Loucy (cell line): ENCODE measurements at regions not wholly inside any gene's neighbourhood (a gene's known extent, or its start where the extent isn't known, plus 50 kb on each side); places are given as distances from the start of the nearest gene placed in this dataset.

Experiments used
- CTCF ChIP-seq: fragments of 200-600 bp; sonication (generic); conservative IDR thresholded peaks from 2 replicates; pipeline ENCODE4 v1.5.1; 2014; ENCODE audit warnings: mild to moderate bottlenecking, antibody characterized with exemption, low read length
- EZH2phosphoT487 ChIP-seq: fragments of 200-600 bp; IDR thresholded peaks from 2 replicates; pipeline ENCODE4 v1.6.1; 2018; ENCODE audit warnings: antibody characterized with exemption, mild to moderate bottlenecking, moderate library complexity, borderline replicate concordance

- no peak for TF ChIP-seq CTCF
- TF ChIP-seq EZH2phosphoT487, result no peak
Measured at GRCh38 chr18:76102156-76102555, 392.9 kb downstream of the ZNF516 start.
